ENCODE measurements at regions not wholly inside any gene's neighbourhood (a gene's known extent, or its start where the extent isn't known, plus 50 kb on each side); places are given as distances from the start of the nearest gene placed in this dataset.

- DNase-seq: no peak
Observed at GRCh38 chr10:43801140-43801539, 152.5 kb upstream of the ZNF32 start.

More at GRCh38 chr10:43801140-43801539, 152.5 kb upstream of the ZNF32 start:
- Histone ChIP-seq H3K27me3 (ENCODE audit: insufficient read depth) (no peaks in the 10 kb centered on the region), H4K20me1 (ENCODE audit: insufficient read depth) (no peaks in the 10 kb centered on the region), H2AFZ (ENCODE audit: low read depth) (no peak overlapping the region), H3K27ac (ENCODE audit: low read depth in 2 of 2, low read length in 1 of 2) (no peak overlapping the region), H3K4me2 (no peak overlapping the region), H3K9me3 (no peaks in the 10 kb centered on the region), H3K9ac (no peak overlapping the region), H3K4me1 (ENCODE audit: control insufficient read depth in 1 of 2, insufficient read depth in 2 of 2, low read depth in 1 of 2, low read length in 1 of 2) (peaks cover 0 to 6% of the 10 kb centered on the region in 2 experiments; a peak in 1 of 4 replicates), H3K79me2 (ENCODE audit: insufficient read depth) (no peaks in the 10 kb centered on the region), H3K4me3 (ENCODE audit: low read depth in 2 of 2, low read length in 1 of 2) (no peak overlapping the region), H3K9me2 (no peaks in the 10 kb centered on the region), H3K36me3 (replicated peaks in 1 of 2; ENCODE audit: control insufficient read depth in 1 of 2, insufficient read depth in 2 of 2, low read length in 1 of 2) (no peaks in the 10 kb centered on the region), H3F3A (replicated peaks; ENCODE audit: insufficient read depth) (no peaks in the 10 kb centered on the region)
- no peak for TF ChIP-seq RCOR1 (IDR thresholded peaks at IDR 0.05; ENCODE audit: low read length)
- TF ChIP-seq SIN3A (IDR thresholded peaks at IDR 0.05; ENCODE audit: borderline replicate concordance, low read depth, low read length): no peak
- no peak for TF ChIP-seq ZBTB33 (IDR thresholded peaks at IDR 0.05; ENCODE audit: borderline replicate concordance, low read depth)
- no peak for TF ChIP-seq IRF3 (IDR thresholded peaks at IDR 0.05; ENCODE audit: low read depth, low read length)
- TF ChIP-seq RAD21 (IDR thresholded peaks at IDR 0.05; ENCODE audit: low read length): no peak
- TF ChIP-seq GABPA (IDR thresholded peaks at IDR 0.05; ENCODE audit: low read depth): no peak
- no peak for TF ChIP-seq PBX3 (IDR thresholded peaks at IDR 0.05)
- TF ChIP-seq REST (IDR thresholded peaks at IDR 0.05; ENCODE audit: low read depth, low read length): no peak
- no peak for TF ChIP-seq TEAD4 (IDR thresholded peaks at IDR 0.05; ENCODE audit: borderline replicate concordance, insufficient read depth)
- no peak for TF ChIP-seq NFIC (IDR thresholded peaks at IDR 0.05; ENCODE audit: borderline replicate concordance)
- TF ChIP-seq SMC3 (IDR thresholded peaks at IDR 0.05; ENCODE audit: low read depth, low read length): no peak
- TF ChIP-seq RFX5 (IDR thresholded peaks at IDR 0.05; ENCODE audit: low read length): no peak
- TF ChIP-seq MXI1 (IDR thresholded peaks at IDR 0.05; ENCODE audit: low read depth, low read length): no peak
- no peak for TF ChIP-seq USF2 (IDR thresholded peaks at IDR 0.05; ENCODE audit: borderline replicate concordance, low read depth, low read length)
- no peak for TF ChIP-seq MAX (IDR thresholded peaks at IDR 0.05; ENCODE audit: low read depth)
- no peak for TF ChIP-seq FOXM1 (IDR thresholded peaks at IDR 0.05; ENCODE audit: low read depth)
- no peak for TF ChIP-seq RXRA (IDR thresholded peaks at IDR 0.05; ENCODE audit: borderline replicate concordance, low read depth)
- no peak for TF ChIP-seq POLR2AphosphoS5 (IDR thresholded peaks at IDR 0.05; ENCODE audit: low read depth, low read length)
- CTCF ChIA-PET: interaction anchor here (0.7 kb wide), 1 partner anchor 150 kb away, joined by 3 read pairs; no protein-coding TSS in a partner anchor
- POLR2A ChIA-PET: no interaction called here
- 37% methylated on average over 4 of the region's 4 CpGs for WGBS (ENCODE audit: low lambda C conversion rate)
